ENCODE measurements at regions not wholly inside any gene's neighbourhood (a gene's known extent, or its start where the extent isn't known, plus 50 kb on each side); places are given as distances from the start of the nearest gene placed in this dataset.

DNA sequence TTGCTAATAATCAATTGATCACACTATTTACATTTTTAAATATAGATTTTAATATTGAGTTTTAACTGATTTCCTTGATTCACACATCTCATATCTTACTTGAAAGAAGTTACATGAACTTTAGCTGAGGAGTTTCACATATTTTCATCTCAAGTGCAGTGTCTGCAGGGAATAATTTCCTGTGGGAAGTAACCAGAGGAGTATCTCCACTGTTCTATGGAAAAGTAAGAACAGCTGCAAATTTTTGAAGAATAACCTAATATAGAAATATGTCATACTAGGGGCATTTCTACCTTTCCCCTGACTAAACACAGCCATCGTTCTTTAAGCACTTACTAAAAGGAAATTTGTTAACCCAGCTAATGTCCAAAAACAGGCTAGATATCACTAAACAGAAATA lies 546.4 kb downstream of the EFNA5 start:
- Histone ChIP-seq H3K4me3 (ENCODE audit: control extremely low read depth in 1 of 5, extremely low read depth in 1 of 5, insufficient read depth in 1 of 5, low read depth in 2 of 5, low read length in 4 of 5) (no peak overlapping the region), H3K9ac (ENCODE audit: low read length) (no peak overlapping the region), H3K4me2 (replicated peaks; ENCODE audit: low read depth, low read length, poor library complexity, severe bottlenecking) (no peak overlapping the region), H3K79me2 (ENCODE audit: control insufficient read depth, insufficient read depth, low read length) (no peaks in the 10 kb centered on the region), H3K27me3 (replicated peaks in 1 of 4; ENCODE audit: control extremely low read depth in 1 of 4, control insufficient read depth in 3 of 4, insufficient read depth in 4 of 4, low read length in 3 of 4) (no peaks in the 10 kb centered on the region), H3K4me1 (ENCODE audit: control insufficient read depth in 2 of 2, insufficient read depth in 2 of 2, low read length in 2 of 2) (no peaks in the 10 kb centered on the region), H2AFZ (ENCODE audit: insufficient read depth, low read depth, low read length, poor library complexity, severe bottlenecking) (no peak overlapping the region), H3K27ac (ENCODE audit: low read length in 2 of 2) (no peak overlapping the region), H3K36me3 (replicated peaks in 1 of 2; ENCODE audit: control extremely low read depth in 1 of 2, control insufficient read depth in 1 of 2, extremely low read depth in 1 of 2, insufficient read depth in 2 of 2, low read length in 1 of 2) (no peaks in the 10 kb centered on the region), H4K20me1 (ENCODE audit: control insufficient read depth, insufficient read depth, low read length, poor library complexity, severe bottlenecking) (no peaks in the 10 kb centered on the region), H3K9me3 (ENCODE audit: control extremely low read depth in 1 of 3, control insufficient read depth in 2 of 3, insufficient read depth in 1 of 3, low read length in 2 of 3) (no peaks in the 10 kb centered on the region)
- H3K9me3 Mint-ChIP-seq (ENCODE audit: insufficient read depth), result no peaks in the 10 kb centered on the region
- WGBS (ENCODE audit: insufficient coverage), result no CpG with 5 or more reads among the region's 1 CpG
- ATAC-seq (ENCODE audit: low read depth) (no peak), DNase-seq (no peak)
- no peaks in the 10 kb centered on the region for H3K27me3 Mint-ChIP-seq
- no peaks in the 10 kb centered on the region for H3K4me1 Mint-ChIP-seq
- TF ChIP-seq, protein P1, sequence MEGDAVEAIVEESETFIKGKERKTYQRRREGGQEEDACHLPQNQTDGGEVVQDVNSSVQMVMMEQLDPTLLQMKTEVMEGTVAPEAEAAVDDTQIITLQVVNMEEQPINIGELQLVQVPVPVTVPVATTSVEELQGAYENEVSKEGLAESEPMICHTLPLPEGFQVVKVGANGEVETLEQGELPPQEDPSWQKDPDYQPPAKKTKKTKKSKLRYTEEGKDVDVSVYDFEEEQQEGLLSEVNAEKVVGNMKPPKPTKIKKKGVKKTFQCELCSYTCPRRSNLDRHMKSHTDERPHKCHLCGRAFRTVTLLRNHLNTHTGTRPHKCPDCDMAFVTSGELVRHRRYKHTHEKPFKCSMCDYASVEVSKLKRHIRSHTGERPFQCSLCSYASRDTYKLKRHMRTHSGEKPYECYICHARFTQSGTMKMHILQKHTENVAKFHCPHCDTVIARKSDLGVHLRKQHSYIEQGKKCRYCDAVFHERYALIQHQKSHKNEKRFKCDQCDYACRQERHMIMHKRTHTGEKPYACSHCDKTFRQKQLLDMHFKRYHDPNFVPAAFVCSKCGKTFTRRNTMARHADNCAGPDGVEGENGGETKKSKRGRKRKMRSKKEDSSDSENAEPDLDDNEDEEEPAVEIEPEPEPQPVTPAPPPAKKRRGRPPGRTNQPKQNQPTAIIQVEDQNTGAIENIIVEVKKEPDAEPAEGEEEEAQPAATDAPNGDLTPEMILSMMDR (IDR thresholded peaks at IDR 0.05), result no peak
- TF ChIP-seq EZH2 (IDR thresholded peaks at IDR 0.05; ENCODE audit: borderline replicate concordance, insufficient read depth, low read depth, low read length, poor library complexity, severe bottlenecking), result no peak
- intact Hi-C loops (cut with micrococcal nuclease), result no loop called here
- CTCF ChIA-PET, result no interaction called here
- H3K27ac Mint-ChIP-seq, result no peak overlapping the region
- no peak overlapping the region for H3K4me3 Mint-ChIP-seq
- POLR2A ChIA-PET, result no interaction called here

DNA sequence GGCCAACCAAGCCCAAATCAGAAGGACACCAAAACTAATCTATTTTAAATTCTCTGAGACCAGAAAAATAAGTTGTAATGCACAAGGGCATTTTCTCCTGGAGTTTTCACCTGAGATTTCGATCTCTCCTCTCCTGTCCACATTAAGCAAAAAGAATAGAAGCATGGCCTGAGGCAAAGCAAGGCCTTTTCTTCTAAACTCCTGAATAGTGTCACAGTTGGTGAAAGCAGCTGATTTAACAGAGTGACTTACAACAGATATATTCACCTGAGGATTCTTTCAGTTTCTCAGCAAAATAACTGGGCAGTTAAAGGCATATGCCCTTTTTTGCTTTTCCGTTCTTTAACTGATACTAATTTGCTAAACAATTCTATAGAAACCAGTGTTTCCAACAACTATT lies 547.7 kb downstream of the EFNA5 start:
- Histone ChIP-seq H3K9ac (ENCODE audit: low read length) (no peak overlapping the region), H3K4me1 (ENCODE audit: control insufficient read depth in 2 of 2, insufficient read depth in 2 of 2, low read length in 2 of 2) (no peaks in the 10 kb centered on the region), H4K20me1 (ENCODE audit: control insufficient read depth, insufficient read depth, low read length, poor library complexity, severe bottlenecking) (no peaks in the 10 kb centered on the region), H3K79me2 (ENCODE audit: control insufficient read depth, insufficient read depth, low read length) (no peaks in the 10 kb centered on the region), H3K27me3 (replicated peaks in 1 of 4; ENCODE audit: control extremely low read depth in 1 of 4, control insufficient read depth in 3 of 4, insufficient read depth in 4 of 4, low read length in 3 of 4) (no peaks in the 10 kb centered on the region), H3K9me3 (ENCODE audit: control extremely low read depth in 1 of 3, control insufficient read depth in 2 of 3, insufficient read depth in 1 of 3, low read length in 2 of 3) (no peaks in the 10 kb centered on the region), H3K27ac (ENCODE audit: low read length in 2 of 2) (no peak overlapping the region), H3K36me3 (replicated peaks in 1 of 2; ENCODE audit: control extremely low read depth in 1 of 2, control insufficient read depth in 1 of 2, extremely low read depth in 1 of 2, insufficient read depth in 2 of 2, low read length in 1 of 2) (no peaks in the 10 kb centered on the region), H3K4me3 (ENCODE audit: control extremely low read depth in 1 of 5, extremely low read depth in 1 of 5, insufficient read depth in 1 of 5, low read depth in 2 of 5, low read length in 4 of 5) (no peak overlapping the region), H2AFZ (ENCODE audit: insufficient read depth, low read depth, low read length, poor library complexity, severe bottlenecking) (no peak overlapping the region), H3K4me2 (replicated peaks; ENCODE audit: low read depth, low read length, poor library complexity, severe bottlenecking) (no peak overlapping the region)
- DNase-seq (no peak), ATAC-seq (ENCODE audit: low read depth) (no peak)
- ChIA-PET POLR2A (no interaction called here), CTCF (no interaction called here)
- H3K4me3 Mint-ChIP-seq, result no peak overlapping the region
- H3K27me3 Mint-ChIP-seq, result no peaks in the 10 kb centered on the region
- H3K9me3 Mint-ChIP-seq (ENCODE audit: insufficient read depth), result no peaks in the 10 kb centered on the region
- intact Hi-C loops (cut with micrococcal nuclease), result no loop called here
- WGBS (ENCODE audit: insufficient coverage), result 100% methylated on average over 1 of the region's 2 CpGs
- TF ChIP-seq EZH2 (IDR thresholded peaks at IDR 0.05; ENCODE audit: borderline replicate concordance, insufficient read depth, low read depth, low read length, poor library complexity, severe bottlenecking), result no peak
- TF ChIP-seq, protein P1 (IDR thresholded peaks at IDR 0.05), result no peak
- H3K4me1 Mint-ChIP-seq, result no peaks in the 10 kb centered on the region
- no peak overlapping the region for H3K27ac Mint-ChIP-seq
